H1 (cell line): ENCODE measurements at regions not wholly inside any gene's neighbourhood (a gene's known extent, or its start where the extent isn't known, plus 50 kb on each side); places are given as distances from the start of the nearest gene placed in this dataset.

Experiments
- POLR2AphosphoS5 ChIP-seq: IDR thresholded peaks from 2 replicates; pipeline ENCODE4 v1.6.1; 2011; ENCODE audit warnings: low read depth, low read length
- ZNF274 ChIP-seq: IDR thresholded peaks from 2 replicates; pipeline ENCODE4 v1.7.0; 2012; ENCODE audit warnings: low read length, borderline replicate concordance; ENCODE audit errors: extremely low read depth

GRCh38 chr5:126166368-126166767 lies 256.8 kb upstream of the GRAMD2B start:
- TF ChIP-seq ZNF274 (no peak), POLR2AphosphoS5 (no peak)
